Mucosa of gallbladder (tissue), 1 donor: ENCODE measurements at regions not wholly inside any gene's neighbourhood (a gene's known extent, or its start where the extent isn't known, plus 50 kb on each side); places are given as distances from the start of the nearest gene placed in this dataset.

Experiments
- DNase-seq: peaks from one replicate; pipeline ENCODE4 v3.0.0-alpha.2; 2020; ENCODE audit warnings: low spot score
- donor health status: DM: no; HTN: no; CAD: no.

GRCh38 chr12:29039013-29039412 is 110.1 kb upstream of the FAR2 start:
- DNase-seq, result no peak

GRCh38 chr12:29041621-29042020 is 107.5 kb upstream of the FAR2 start:
- no peak for DNase-seq

- DNase-seq, result no peak
Measured at GRCh38 chr12:29043069-29043468, 106.0 kb upstream of the FAR2 start.

GRCh38 chr12:29044799-29045198 is 104.3 kb upstream of the FAR2 start:
- DNase-seq, result no peak

GRCh38 chr12:29048787-29049186 is 100.3 kb upstream of the FAR2 start:
- no peak for DNase-seq

- no peak for DNase-seq
Measured at GRCh38 chr12:29050503-29050902, 98.6 kb upstream of the FAR2 start.

- no peak for DNase-seq
Measured at GRCh38 chr12:29051221-29051620, 97.9 kb upstream of the FAR2 start.

- DNase-seq, result no peak
Measured at GRCh38 chr12:29053567-29053966, 95.5 kb upstream of the FAR2 start.

GRCh38 chr12:29054858-29055663 is 94.0 kb upstream of the FAR2 start:
- no peak for DNase-seq

- DNase-seq, result no peak
Measured at GRCh38 chr12:29066011-29066588, 83.0 kb upstream of the FAR2 start.

GRCh38 chr12:29067430-29067829 is 81.6 kb upstream of the FAR2 start:
- no peak for DNase-seq

- DNase-seq, result no peak
Measured at GRCh38 chr12:29070309-29070708, 78.8 kb upstream of the FAR2 start.

- DNase-seq, result no peak
Measured at GRCh38 chr12:29071099-29071498, 78.0 kb upstream of the FAR2 start.

- DNase-seq, result no peak
Measured at GRCh38 chr12:29072631-29073030, 76.4 kb upstream of the FAR2 start.

GRCh38 chr12:29073631-29074239 is 75.3 kb upstream of the FAR2 start:
- peak; percentile 13 for DNase-seq

GRCh38 chr12:29081101-29081500 is 68.0 kb upstream of the FAR2 start:
- no peak for DNase-seq

GRCh38 chr12:29082522-29082921 is 66.6 kb upstream of the FAR2 start:
- no peak for DNase-seq

GRCh38 chr12:29086325-29087271 is 62.5 kb upstream of the FAR2 start:
- DNase-seq, result no peak

- DNase-seq, result no peak
Measured at GRCh38 chr12:29088611-29089219, 60.4 kb upstream of the FAR2 start.
